ENCODE measurements at regions not wholly inside any gene's neighbourhood (a gene's known extent, or its start where the extent isn't known, plus 50 kb on each side); places are given as distances from the start of the nearest gene placed in this dataset.
A peak's percentile ranks its signal among the peaks of the same experiment; 100 is the strongest.

GRCh38 chr5:102099766-102100331 lies 196.2 kb downstream of the SLCO4C1 start (continued):
- TF ChIP-seq U2AF1 (optimal IDR thresholded peaks at IDR 0.05; ENCODE audit: low read depth, low read length) (no peak), AHDC1 (CRISPR knock-in tag; IDR thresholded peaks at IDR 0.05; ENCODE audit: borderline replicate concordance) (peak; percentile 91), YY1 (IDR thresholded peaks at IDR 0.05; ENCODE audit: insufficient read depth, insufficient replicate concordance, low read depth, low read length) (peak; percentile 59), TFE3 (CRISPR knock-in tag; IDR thresholded peaks at IDR 0.05) (peak; percentile 96), CHD2 (IDR thresholded peaks at IDR 0.05; ENCODE audit: low read depth, low read length) (no peak), MYNN (CRISPR knock-in tag; IDR thresholded peaks at IDR 0.05; ENCODE audit: low read depth) (no peak), ZFYVE20 (CRISPR knock-in tag; IDR thresholded peaks at IDR 0.05; ENCODE audit: borderline replicate concordance, low read depth) (no peak), ZNF136 (CRISPR knock-in tag; IDR thresholded peaks at IDR 0.05; ENCODE audit: low read depth) (no peak), SIN3A (IDR thresholded peaks at IDR 0.05; ENCODE audit: borderline replicate concordance, low read depth, low read length) (no peak), HIVEP1 (CRISPR knock-in tag; IDR thresholded peaks at IDR 0.05) (peak; percentile 71), HMG20A (CRISPR knock-in tag; IDR thresholded peaks at IDR 0.05; ENCODE audit: borderline replicate concordance) (peak; percentile 97), ZNF558 (CRISPR knock-in tag; IDR thresholded peaks at IDR 0.05; ENCODE audit: borderline replicate concordance) (peak; percentile 69; the same call in 1 of the 2 replicates), MAX (IDR thresholded peaks at IDR 0.05) (peak; percentile 84), ZNF343 (CRISPR knock-in tag; IDR thresholded peaks at IDR 0.05) (no peak), ZNF572 (CRISPR knock-in tag; IDR thresholded peaks at IDR 0.05) (no peak), SPEN (CRISPR knock-in tag; IDR thresholded peaks at IDR 0.05; ENCODE audit: low read depth) (no peak; the same call in 1 of the 2 replicates)
- TF ChIP-seq, protein P1, sequence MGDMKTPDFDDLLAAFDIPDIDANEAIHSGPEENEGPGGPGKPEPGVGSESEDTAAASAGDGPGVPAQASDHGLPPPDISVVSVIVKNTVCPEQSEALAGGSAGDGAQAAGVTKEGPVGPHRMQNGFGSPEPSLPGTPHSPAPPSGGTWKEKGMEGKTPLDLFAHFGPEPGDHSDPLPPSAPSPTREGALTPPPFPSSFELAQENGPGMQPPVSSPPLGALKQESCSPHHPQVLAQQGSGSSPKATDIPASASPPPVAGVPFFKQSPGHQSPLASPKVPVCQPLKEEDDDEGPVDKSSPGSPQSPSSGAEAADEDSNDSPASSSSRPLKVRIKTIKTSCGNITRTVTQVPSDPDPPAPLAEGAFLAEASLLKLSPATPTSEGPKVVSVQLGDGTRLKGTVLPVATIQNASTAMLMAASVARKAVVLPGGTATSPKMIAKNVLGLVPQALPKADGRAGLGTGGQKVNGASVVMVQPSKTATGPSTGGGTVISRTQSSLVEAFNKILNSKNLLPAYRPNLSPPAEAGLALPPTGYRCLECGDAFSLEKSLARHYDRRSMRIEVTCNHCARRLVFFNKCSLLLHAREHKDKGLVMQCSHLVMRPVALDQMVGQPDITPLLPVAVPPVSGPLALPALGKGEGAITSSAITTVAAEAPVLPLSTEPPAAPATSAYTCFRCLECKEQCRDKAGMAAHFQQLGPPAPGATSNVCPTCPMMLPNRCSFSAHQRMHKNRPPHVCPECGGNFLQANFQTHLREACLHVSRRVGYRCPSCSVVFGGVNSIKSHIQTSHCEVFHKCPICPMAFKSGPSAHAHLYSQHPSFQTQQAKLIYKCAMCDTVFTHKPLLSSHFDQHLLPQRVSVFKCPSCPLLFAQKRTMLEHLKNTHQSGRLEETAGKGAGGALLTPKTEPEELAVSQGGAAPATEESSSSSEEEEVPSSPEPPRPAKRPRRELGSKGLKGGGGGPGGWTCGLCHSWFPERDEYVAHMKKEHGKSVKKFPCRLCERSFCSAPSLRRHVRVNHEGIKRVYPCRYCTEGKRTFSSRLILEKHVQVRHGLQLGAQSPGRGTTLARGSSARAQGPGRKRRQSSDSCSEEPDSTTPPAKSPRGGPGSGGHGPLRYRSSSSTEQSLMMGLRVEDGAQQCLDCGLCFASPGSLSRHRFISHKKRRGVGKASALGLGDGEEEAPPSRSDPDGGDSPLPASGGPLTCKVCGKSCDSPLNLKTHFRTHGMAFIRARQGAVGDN (CRISPR knock-in tag; IDR thresholded peaks at IDR 0.05) = peak; percentile 89
